Skeletal muscle satellite cell (primary cell): ENCODE measurements at regions not wholly inside any gene's neighbourhood (a gene's known extent, or its start where the extent isn't known, plus 50 kb on each side); places are given as distances from the start of the nearest gene placed in this dataset.

Experiments used
- H3K27me3 ChIP-seq: 2 replicates; pipeline ENCODE4 v1.7.0; 2013; ENCODE audit warnings: low read length; ENCODE audit not compliant: control insufficient read depth, insufficient read depth
- H3K36me3 ChIP-seq: 2 replicates; pipeline ENCODE4 v1.7.0; 2013; ENCODE audit warnings: mild to moderate bottlenecking, control low read depth, low read length; ENCODE audit not compliant: insufficient read depth
- H3K4me1 ChIP-seq: 2 replicates; pipeline ENCODE4 v1.7.0; 2013; ENCODE audit warnings: low read length; ENCODE audit not compliant: control insufficient read depth, insufficient read depth
- H3K4me2 ChIP-seq: 2 replicates; pipeline ENCODE4 v1.7.0; 2013; ENCODE audit warnings: mild to moderate bottlenecking, low read length
- H3K4me3 ChIP-seq: 2 replicates; pipeline ENCODE4 v1.7.0; 2013; ENCODE audit warnings: low read length
- H3K9ac ChIP-seq: 2 replicates; pipeline ENCODE4 v1.7.0; 2013; ENCODE audit warnings: mild to moderate bottlenecking, low read depth, low read length, moderate library complexity
- H3K9me3 ChIP-seq: replicated peaks from 2 replicates; pipeline ENCODE4 v1.7.0; 2013; ENCODE audit warnings: mild to moderate bottlenecking, control low read depth, low read length

- Histone ChIP-seq H3K4me3 (no peak overlapping the region), H3K9me3 (no peaks in the 10 kb centered on the region), H3K9ac (no peak overlapping the region), H3K27me3 (peaks cover 9% of the 10 kb centered on the region), H3K4me2 (no peak overlapping the region), H3K36me3 (no peaks in the 10 kb centered on the region), H3K4me1 (peaks cover 13% of the 10 kb centered on the region)
Observed at GRCh38 chr15:77538793-77539497, 93.8 kb downstream of the LINGO1 start.

- no peak overlapping the region for H3K9ac ChIP-seq
- H3K36me3 ChIP-seq: no peaks in the 10 kb centered on the region
- H3K4me2 ChIP-seq: no peak overlapping the region
- no peaks in the 10 kb centered on the region for H3K9me3 ChIP-seq
- H3K4me3 ChIP-seq: no peak overlapping the region
- H3K4me1 ChIP-seq: peaks cover 8% of the 10 kb centered on the region
- H3K27me3 ChIP-seq: peaks cover 16% of the 10 kb centered on the region
Observed at GRCh38 chr15:77538027-77538451, 94.7 kb downstream of the LINGO1 start.

GRCh38 chr15:77537006-77537405 lies 95.7 kb downstream of the LINGO1 start:
- no peak overlapping the region for H3K4me2 ChIP-seq
- H3K27me3 ChIP-seq: peaks cover 26% of the 10 kb centered on the region
- no peaks in the 10 kb centered on the region for H3K36me3 ChIP-seq
- H3K4me1 ChIP-seq: no peaks in the 10 kb centered on the region
- no peak overlapping the region for H3K9ac ChIP-seq
- H3K9me3 ChIP-seq: no peaks in the 10 kb centered on the region
- H3K4me3 ChIP-seq: no peak overlapping the region

GRCh38 chr15:77535845-77536244 lies 96.9 kb downstream of the LINGO1 start:
- no peaks in the 10 kb centered on the region for H3K4me1 ChIP-seq
- H3K36me3 ChIP-seq: no peaks in the 10 kb centered on the region
- H3K27me3 ChIP-seq: peaks cover 34% of the 10 kb centered on the region
- H3K9me3 ChIP-seq: no peaks in the 10 kb centered on the region
- no peak overlapping the region for H3K4me2 ChIP-seq
- H3K9ac ChIP-seq: no peak overlapping the region
- H3K4me3 ChIP-seq: no peak overlapping the region
